ENCODE measurements at regions not wholly inside any gene's neighbourhood (a gene's known extent, or its start where the extent isn't known, plus 50 kb on each side); places are given as distances from the start of the nearest gene placed in this dataset.

DNA sequence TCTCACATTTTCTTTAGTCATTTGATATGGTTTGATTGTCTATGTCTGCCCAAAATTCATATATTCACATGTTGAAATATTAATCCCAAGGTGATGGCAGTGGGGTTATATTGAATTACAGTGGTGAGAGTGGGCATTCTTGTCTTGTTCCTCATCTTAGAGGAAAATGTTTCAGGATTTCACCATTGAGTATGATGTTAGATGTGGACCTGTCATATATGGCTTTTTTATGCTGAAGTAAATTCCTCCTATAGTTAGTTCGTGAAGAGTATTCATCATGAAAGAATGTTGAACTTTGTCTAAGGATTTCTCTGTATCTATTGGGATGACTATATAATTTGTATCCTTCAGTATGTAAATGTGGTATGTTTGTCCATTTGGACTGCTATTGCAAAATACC lies 512.3 kb upstream of the EPHA5 start:
- Histone ChIP-seq H3K27me3 (no peaks in the 10 kb centered on the region), H3K27ac (no peak overlapping the region), H3K4me3 (no peak overlapping the region), H3K36me3 (no peaks in the 10 kb centered on the region), H3K9me3 (no peaks in the 10 kb centered on the region), H3K4me1 (no peaks in the 10 kb centered on the region)
- no peak for ATAC-seq
- intact Hi-C loops (cut with DNase I) = no loop called here
- no peak for TF ChIP-seq CTCF (IDR thresholded peaks at IDR 0.05)
- DNase-seq = no peak

GRCh38 chr4:66178906-66179305 lies 508.6 kb upstream of the EPHA5 start:
- DNase-seq (no peak), ATAC-seq (no peak)
- no peak for TF ChIP-seq CTCF (IDR thresholded peaks at IDR 0.05)
- H3K4me1 ChIP-seq = no peaks in the 10 kb centered on the region
- no peaks in the 10 kb centered on the region for H3K27me3 ChIP-seq
- H3K36me3 ChIP-seq = no peaks in the 10 kb centered on the region
- peaks cover 0 to 5% of the 10 kb centered on the region in 2 donors for H3K9me3 ChIP-seq
- intact Hi-C loops (cut with DNase I) = no loop called here
- H3K4me3 ChIP-seq = no peak overlapping the region
- no peak overlapping the region for H3K27ac ChIP-seq

DNA sequence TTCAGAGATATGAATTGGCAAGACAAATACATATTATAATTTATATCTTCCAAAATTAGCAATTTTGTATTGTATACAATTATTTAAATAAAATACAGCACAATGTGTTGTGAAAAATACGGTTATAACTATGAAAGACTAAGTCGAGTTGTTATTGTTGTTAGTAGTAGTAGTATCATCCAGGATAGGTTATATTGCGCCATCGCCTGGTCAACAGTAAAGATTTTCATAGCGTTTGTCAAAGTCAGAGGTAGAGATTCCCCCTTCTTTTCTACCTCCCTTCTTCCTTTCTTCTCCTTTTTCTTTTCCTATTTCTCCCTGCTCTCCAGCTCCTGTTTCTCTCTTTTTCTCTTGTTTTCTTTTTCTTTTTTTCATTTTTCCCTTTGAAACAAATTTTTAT lies 499.1 kb upstream of the EPHA5 start:
- DNase-seq (no peak), ATAC-seq (no peak)
- Histone ChIP-seq H3K4me3 (no peak overlapping the region), H3K9me3 (peaks cover 0 to 18% of the 10 kb centered on the region in 2 donors), H3K36me3 (no peaks in the 10 kb centered on the region), H3K4me1 (no peaks in the 10 kb centered on the region), H3K27ac (no peak overlapping the region), H3K27me3 (no peaks in the 10 kb centered on the region)
- intact Hi-C loops (cut with DNase I) = no loop called here
- TF ChIP-seq CTCF (IDR thresholded peaks at IDR 0.05) = no peak

GRCh38 chr4:66164869-66165268 lies 494.6 kb upstream of the EPHA5 start:
- no peaks in the 10 kb centered on the region for H3K36me3 ChIP-seq
- no peak overlapping the region for H3K4me3 ChIP-seq
- DNase-seq (no peak), ATAC-seq (no peak)
- TF ChIP-seq CTCF (IDR thresholded peaks at IDR 0.05) = no peak
- H3K4me1 ChIP-seq = no peaks in the 10 kb centered on the region
- H3K27ac ChIP-seq = no peak overlapping the region
- intact Hi-C loops (cut with DNase I) = no loop called here
- peaks cover 0 to 19% of the 10 kb centered on the region in 2 donors for H3K9me3 ChIP-seq
- no peaks in the 10 kb centered on the region for H3K27me3 ChIP-seq

GRCh38 chr4:66160606-66161005 lies 490.3 kb upstream of the EPHA5 start:
- Histone ChIP-seq H3K4me3 (no peak overlapping the region), H3K27ac (no peak overlapping the region), H3K4me1 (no peaks in the 10 kb centered on the region), H3K9me3 (peaks cover 0 to 17% of the 10 kb centered on the region in 2 donors), H3K27me3 (no peaks in the 10 kb centered on the region), H3K36me3 (no peaks in the 10 kb centered on the region)
- ATAC-seq (no peak), DNase-seq (no peak)
- intact Hi-C loops (cut with DNase I) = no loop called here
- TF ChIP-seq CTCF (IDR thresholded peaks at IDR 0.05) = no peak
